H1 (cell line): ENCODE measurements at regions not wholly inside any gene's neighbourhood (a gene's known extent, or its start where the extent isn't known, plus 50 kb on each side); places are given as distances from the start of the nearest gene placed in this dataset. TPM values are rescaled to one million over a fixed set of nuclear protein-coding genes. Genes with fewer than 3 reads are reported as not detected.

Experiments used
- CHD1 ChIP-seq: IDR thresholded peaks from 2 replicates; pipeline ENCODE4 v1.6.1; 2012; ENCODE audit warnings: low read depth, low read length, improper control_type of control experiment
- CTBP2 ChIP-seq: IDR thresholded peaks from 2 replicates; pipeline ENCODE4 v1.7.0; 2011; ENCODE audit warnings: borderline replicate concordance, mild to moderate bottlenecking, moderate library complexity, mixed read lengths, low read length; ENCODE audit not compliant: insufficient read depth, insufficient read length
- MAX ChIP-seq: IDR thresholded peaks from 2 replicates; pipeline ENCODE4 v1.6.1; 2012; ENCODE audit warnings: inconsistent platforms
- RNF2 ChIP-seq: fragments of 200-900, 300-1000 bp; sonication (generic); IDR thresholded peaks from 2 replicates; pipeline ENCODE4 v1.7.1; 2016; ENCODE audit warnings: borderline replicate concordance, low read depth, mild to moderate bottlenecking, antibody characterized with exemption, low read length; ENCODE audit not compliant: poor library complexity, severe bottlenecking; ENCODE audit errors: missing control alignments
- TBP ChIP-seq: IDR thresholded peaks from 2 replicates; pipeline ENCODE4 v1.6.1; 2011; ENCODE audit warnings: low read depth, low read length, improper control_type of control experiment
- small RNA-seq: library from polyadenylated mRNA; stranded (forward); fragments of <200 nt; extraction: miRNeasy Mini kit (QIAGEN cat#:217004); gene quantifications from one replicate; pipeline ENCODE3, GENCODE V24; 2013; ENCODE audit not compliant: insufficient read depth

GRCh38 chr5:174785120-174785680, 60.8 kb downstream of the MSX2 start (continued):
- TF ChIP-seq CHD1 (no peak), RNF2 (no peak), TBP (no peak), MAX (no peak), CTBP2 (no peak)

Small RNAs in the stretch of these regions (small RNA-seq; reads per million reads assigned to genes)
- gene AC008413.1, result not detected
